ENCODE measurements at regions not wholly inside any gene's neighbourhood (a gene's known extent, or its start where the extent isn't known, plus 50 kb on each side); places are given as distances from the start of the nearest gene placed in this dataset.

DNA sequence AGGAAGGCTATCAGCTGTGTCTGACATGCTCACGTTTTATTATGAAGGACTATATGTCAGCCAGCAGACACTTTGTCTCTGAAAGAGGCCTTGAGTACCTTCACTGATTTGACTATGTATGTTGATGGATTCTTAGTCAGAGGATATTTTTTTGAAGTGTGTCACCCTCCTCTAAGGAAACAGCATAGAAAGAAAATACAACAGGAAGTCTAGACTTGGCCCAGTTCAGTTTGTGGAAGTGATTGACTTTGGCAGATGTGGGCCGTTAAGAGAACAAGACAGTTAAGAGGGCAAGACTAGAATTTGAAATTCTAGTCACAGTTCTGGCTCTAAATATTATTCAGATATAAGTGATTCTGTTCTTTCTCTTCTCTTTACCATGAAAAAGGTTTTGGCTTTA lies 471.5 kb downstream of the CDH8 start:
- TF ChIP-seq, protein P1, sequence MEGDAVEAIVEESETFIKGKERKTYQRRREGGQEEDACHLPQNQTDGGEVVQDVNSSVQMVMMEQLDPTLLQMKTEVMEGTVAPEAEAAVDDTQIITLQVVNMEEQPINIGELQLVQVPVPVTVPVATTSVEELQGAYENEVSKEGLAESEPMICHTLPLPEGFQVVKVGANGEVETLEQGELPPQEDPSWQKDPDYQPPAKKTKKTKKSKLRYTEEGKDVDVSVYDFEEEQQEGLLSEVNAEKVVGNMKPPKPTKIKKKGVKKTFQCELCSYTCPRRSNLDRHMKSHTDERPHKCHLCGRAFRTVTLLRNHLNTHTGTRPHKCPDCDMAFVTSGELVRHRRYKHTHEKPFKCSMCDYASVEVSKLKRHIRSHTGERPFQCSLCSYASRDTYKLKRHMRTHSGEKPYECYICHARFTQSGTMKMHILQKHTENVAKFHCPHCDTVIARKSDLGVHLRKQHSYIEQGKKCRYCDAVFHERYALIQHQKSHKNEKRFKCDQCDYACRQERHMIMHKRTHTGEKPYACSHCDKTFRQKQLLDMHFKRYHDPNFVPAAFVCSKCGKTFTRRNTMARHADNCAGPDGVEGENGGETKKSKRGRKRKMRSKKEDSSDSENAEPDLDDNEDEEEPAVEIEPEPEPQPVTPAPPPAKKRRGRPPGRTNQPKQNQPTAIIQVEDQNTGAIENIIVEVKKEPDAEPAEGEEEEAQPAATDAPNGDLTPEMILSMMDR (IDR thresholded peaks at IDR 0.05) = no peak
- no peak for TF ChIP-seq POLR2A (IDR thresholded peaks at IDR 0.05)
- no peak for TF ChIP-seq EP300 (IDR thresholded peaks at IDR 0.05)

Data from ovary (tissue), 3 donors.